OCI-LY1 (cell line): ENCODE measurements at regions not wholly inside any gene's neighbourhood (a gene's known extent, or its start where the extent isn't known, plus 50 kb on each side); places are given as distances from the start of the nearest gene placed in this dataset.

Experiments
- H2AFZ ChIP-seq: fragments of 200-600 bp; sonication (generic), shearing (Covaris generic); 2 replicates; pipeline ENCODE4 v1.6.0; 2014; ENCODE audit warnings: antibody characterized with exemption, mild to moderate bottlenecking, low read length
- H3F3A ChIP-seq: fragments of 200-600 bp; sonication (generic), shearing (Covaris generic); 2 replicates; pipeline ENCODE4 v1.6.0; 2014; ENCODE audit warnings: mild to moderate bottlenecking, antibody characterized with exemption, low read length, moderate library complexity; ENCODE audit not compliant: insufficient read depth
- H3K27ac ChIP-seq: fragments of 200-600 bp; sonication (generic); 2 replicates; pipeline ENCODE4 v1.5.1; 2014; ENCODE audit warnings: low read length, mixed run types, mild to moderate bottlenecking, low read depth; ENCODE audit not compliant: poor library complexity, severe bottlenecking
- H3K27me3 ChIP-seq: fragments of 200-600 bp; sonication (generic); 2 replicates; pipeline ENCODE4 v1.6.0; 2014; ENCODE audit warnings: antibody characterized with exemption, mild to moderate bottlenecking, low read length, moderate library complexity; ENCODE audit not compliant: insufficient read depth
- H3K36me3 ChIP-seq: fragments of 200-600 bp; sonication (generic); 2 replicates; pipeline ENCODE4 v1.6.1; 2014; ENCODE audit warnings: mild to moderate bottlenecking, antibody characterized with exemption, low read length, moderate library complexity, mixed read lengths; ENCODE audit not compliant: insufficient read depth
- H3K4me1 ChIP-seq: fragments of 200-600 bp; sonication (generic); 2 replicates; pipeline ENCODE4 v1.5.1; 2014; ENCODE audit warnings: mild to moderate bottlenecking, low read length, moderate library complexity; ENCODE audit not compliant: insufficient read depth, severe bottlenecking
- H3K4me2 ChIP-seq: fragments of 200-600 bp; sonication (generic), shearing (Covaris generic); 2 replicates; pipeline ENCODE4 v1.6.1; 2014; ENCODE audit warnings: low read length
- H3K4me3 ChIP-seq: fragments of 200-600 bp; sonication (generic); 2 replicates; pipeline ENCODE4 v1.5.1; 2014; ENCODE audit warnings: low read length, low read depth, mild to moderate bottlenecking, mixed read lengths; ENCODE audit not compliant: poor library complexity, severe bottlenecking
- H3K79me2 ChIP-seq: fragments of 200-600 bp; shearing (Covaris generic); 2 replicates; pipeline ENCODE4 v1.6.1; 2016; ENCODE audit warnings: mixed run types, low read length, mixed read lengths; ENCODE audit not compliant: insufficient read depth
- H3K9ac ChIP-seq: fragments of 200-600 bp; sonication (generic), shearing (Covaris generic); 2 replicates; pipeline ENCODE4 v1.6.1; 2014; ENCODE audit warnings: mild to moderate bottlenecking, low read length, mixed read lengths
- H3K9me2 ChIP-seq: fragments of 200-600 bp; sonication (generic), shearing (Covaris generic); 2 replicates; pipeline ENCODE4 v1.6.1; 2014; ENCODE audit warnings: low read depth, mild to moderate bottlenecking, low read length, mixed read lengths
- H3K9me3 ChIP-seq: fragments of 200-600 bp; shearing (Covaris generic); 2 replicates; pipeline ENCODE4 v1.6.1; 2014; ENCODE audit warnings: low read length, mixed read lengths
- H4K20me1 ChIP-seq: fragments of 200-600 bp; sonication (generic), shearing (Covaris generic); 2 replicates; pipeline ENCODE4 v1.6.0; 2016; ENCODE audit warnings: mild to moderate bottlenecking, low read length; ENCODE audit not compliant: insufficient read depth
- CTCF ChIP-seq: fragments of 200-600 bp; sonication (generic), shearing (Covaris generic); IDR thresholded peaks from 2 replicates; pipeline ENCODE4 v1.5.1; 2017; ENCODE audit warnings: mild to moderate bottlenecking, antibody characterized with exemption, low read length, moderate library complexity, mixed read lengths
- EZH2 ChIP-seq: fragments of 200-600 bp; sonication (generic), shearing (Covaris generic); IDR thresholded peaks from 2 replicates; pipeline ENCODE4 v1.8.0; 2017; ENCODE audit warnings: borderline replicate concordance, mixed run types, mild to moderate bottlenecking, antibody characterized with exemption, low read length, moderate library complexity, mixed read lengths

DNA sequence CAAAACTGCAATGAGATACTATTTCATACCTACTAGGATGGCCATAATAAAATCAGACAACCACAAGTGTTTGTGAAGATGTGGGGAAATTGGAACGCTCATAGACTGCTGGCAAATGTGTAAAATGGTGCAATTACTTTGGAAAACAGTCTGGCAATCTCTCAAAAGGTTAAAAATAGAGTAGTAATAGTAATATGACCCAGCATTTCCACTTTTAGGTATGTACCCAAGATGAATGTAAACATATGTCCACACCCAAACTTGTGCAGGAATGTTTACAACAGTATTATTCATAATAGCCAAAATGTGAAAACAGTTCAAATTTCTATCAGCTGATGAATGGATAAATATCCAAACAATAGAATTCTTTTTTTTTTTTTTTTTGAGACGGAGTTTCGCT, 731.6 kb upstream of the ANKRD30A start:
- Histone ChIP-seq H3K36me3 (no peaks in the 10 kb centered on the region), H2AFZ (no peak overlapping the region), H4K20me1 (no peaks in the 10 kb centered on the region), H3K9ac (no peak overlapping the region), H3K27me3 (no peaks in the 10 kb centered on the region), H3K4me2 (no peak overlapping the region), H3K4me1 (no peaks in the 10 kb centered on the region), H3K9me2 (no peaks in the 10 kb centered on the region), H3F3A (no peaks in the 10 kb centered on the region), H3K9me3 (no peaks in the 10 kb centered on the region), H3K27ac (no peak overlapping the region), H3K79me2 (no peaks in the 10 kb centered on the region), H3K4me3 (no peak overlapping the region)
- TF ChIP-seq EZH2 (no peak), CTCF (no peak)

DNA sequence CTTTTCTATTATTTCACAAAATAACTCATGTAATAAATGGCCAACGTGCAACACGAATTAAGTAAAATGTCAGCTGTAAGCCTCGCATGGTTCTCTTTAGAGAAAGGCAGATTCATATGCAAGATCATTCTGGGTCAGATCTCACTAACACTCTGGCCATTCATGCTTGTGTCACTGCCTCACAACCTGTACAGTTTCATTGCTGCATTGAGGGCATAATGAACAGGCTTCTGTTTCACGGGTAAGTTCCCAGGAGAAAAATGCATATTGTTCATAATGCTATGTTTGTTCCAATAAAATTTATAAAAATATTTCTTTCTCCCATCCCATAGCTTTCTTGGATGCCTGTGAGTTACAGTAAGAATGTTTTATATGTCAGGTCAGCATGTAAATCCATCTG, 734.0 kb upstream of the ANKRD30A start:
- no peaks in the 10 kb centered on the region for H3F3A ChIP-seq
- H3K79me2 ChIP-seq = no peaks in the 10 kb centered on the region
- H3K4me2 ChIP-seq = no peak overlapping the region
- no peaks in the 10 kb centered on the region for H3K36me3 ChIP-seq
- no peaks in the 10 kb centered on the region for H3K9me2 ChIP-seq
- no peak overlapping the region for H3K27ac ChIP-seq
- H2AFZ ChIP-seq = no peak overlapping the region
- H4K20me1 ChIP-seq = no peaks in the 10 kb centered on the region
- no peaks in the 10 kb centered on the region for H3K4me1 ChIP-seq
- no peaks in the 10 kb centered on the region for H3K9me3 ChIP-seq
- no peak for TF ChIP-seq CTCF
- TF ChIP-seq EZH2 = no peak
- no peaks in the 10 kb centered on the region for H3K27me3 ChIP-seq
- no peak overlapping the region for H3K9ac ChIP-seq
- no peak overlapping the region for H3K4me3 ChIP-seq

DNA sequence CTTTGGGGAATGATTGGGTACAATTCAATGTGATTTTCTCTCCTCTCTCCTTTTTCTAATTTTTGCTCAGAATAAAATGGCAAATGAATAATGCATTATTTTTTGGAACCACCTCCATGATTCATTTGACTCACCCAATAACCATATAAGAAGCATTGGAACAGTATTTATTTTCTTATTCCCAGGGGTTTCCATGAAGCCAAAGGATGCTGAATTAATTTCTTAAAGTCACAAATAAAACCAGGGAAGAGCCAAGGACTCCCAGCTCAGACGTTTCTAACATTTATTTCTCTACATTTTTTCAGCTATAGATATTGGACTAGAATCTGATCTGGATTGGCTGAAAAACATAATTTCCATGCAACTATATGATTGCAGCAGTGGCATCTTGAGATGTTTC, 735.2 kb upstream of the ANKRD30A start:
- TF ChIP-seq CTCF (no peak), EZH2 (no peak)
- H2AFZ ChIP-seq = no peak overlapping the region

More for the DNA sequence above, 735.2 kb upstream of the ANKRD30A start:
- no peak overlapping the region for H3K4me2 ChIP-seq
- H3K27me3 ChIP-seq = no peaks in the 10 kb centered on the region
- no peaks in the 10 kb centered on the region for H4K20me1 ChIP-seq
- no peak overlapping the region for H3K9ac ChIP-seq
- no peaks in the 10 kb centered on the region for H3K9me3 ChIP-seq
- H3K4me1 ChIP-seq = no peaks in the 10 kb centered on the region
- no peaks in the 10 kb centered on the region for H3K36me3 ChIP-seq
- H3K27ac ChIP-seq = no peak overlapping the region
- H3K4me3 ChIP-seq = no peak overlapping the region
- H3K79me2 ChIP-seq = no peaks in the 10 kb centered on the region
- H3K9me2 ChIP-seq = no peaks in the 10 kb centered on the region
- no peaks in the 10 kb centered on the region for H3F3A ChIP-seq
